ENCODE measurements at regions not wholly inside any gene's neighbourhood (a gene's known extent, or its start where the extent isn't known, plus 50 kb on each side); places are given as distances from the start of the nearest gene placed in this dataset.
A peak's percentile ranks its signal among the peaks of the same experiment; 100 is the strongest.

GRCh38 chr3:161156936-161157335 is 51.8 kb upstream of the B3GALNT1 start:
- no peak for DNase-seq

GRCh38 chr3:161161603-161162002 is 56.5 kb upstream of the B3GALNT1 start:
- DNase-seq, result no peak

- DNase-seq, result no peak
Measured at GRCh38 chr3:161163297-161163696, 57.8 kb upstream of the NMD3 start.

- DNase-seq, result no peak
Measured at GRCh38 chr3:161166051-161166450, 55.1 kb upstream of the NMD3 start.

- peak; percentile 7 for DNase-seq
Measured at GRCh38 chr3:161171113-161171512, 50.0 kb upstream of the NMD3 start.
